ENCODE measurements at regions not wholly inside any gene's neighbourhood (a gene's known extent, or its start where the extent isn't known, plus 50 kb on each side); places are given as distances from the start of the nearest gene placed in this dataset.

DNA sequence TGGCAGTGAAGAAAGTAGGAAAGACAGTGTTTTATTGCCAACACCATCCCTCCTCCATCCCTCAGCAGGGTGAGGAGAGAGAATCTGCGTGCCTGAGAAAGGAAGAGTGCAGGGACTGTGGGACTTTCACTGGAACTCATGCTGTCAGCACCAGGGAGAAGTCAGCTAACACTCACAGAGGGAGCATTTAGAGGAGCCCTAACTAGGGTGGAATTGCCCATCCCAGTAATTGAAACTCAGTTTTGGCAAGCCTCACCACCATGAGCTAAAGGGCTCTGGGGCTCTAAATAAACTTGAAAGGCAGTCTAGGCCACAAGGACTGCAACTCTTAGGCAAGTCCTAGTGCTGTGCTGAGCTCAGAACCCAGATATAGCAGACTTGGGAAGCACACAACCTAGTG is 622.3 kb downstream of the SEMA5A start:
- FAIRE-seq: no peak
- Histone ChIP-seq H3K4me2 (ENCODE audit: insufficient read depth, low read length) (no peak overlapping the region), H2AFZ (ENCODE audit: low read depth, low read length) (no peak overlapping the region), H4K20me1 (replicated peaks; ENCODE audit: control insufficient read depth, extremely low read depth, insufficient read depth, low read length) (no peaks in the 10 kb centered on the region), H3K9ac (replicated peaks; ENCODE audit: extremely low read depth, insufficient read depth, low read length) (no peak overlapping the region), H3K4me1 (ENCODE audit: control insufficient read depth, extremely low read depth, insufficient read depth, low read length) (no peaks in the 10 kb centered on the region), H3K36me3 (ENCODE audit: control insufficient read depth in 2 of 2, extremely low read depth in 1 of 2, insufficient read depth in 2 of 2, low read length in 2 of 2) (no peaks in the 10 kb centered on the region), H3K9me1 (replicated peaks; ENCODE audit: control insufficient read depth, extremely low read depth, insufficient read depth, low read length) (no peaks in the 10 kb centered on the region), H3K9me3 (replicated peaks; ENCODE audit: control insufficient read depth, insufficient read depth, low read length) (no peaks in the 10 kb centered on the region), H3K27me3 (ENCODE audit: control insufficient read depth in 2 of 2, insufficient read depth in 2 of 2, low read length in 2 of 2) (no peaks in the 10 kb centered on the region), H3K4me3 (replicated peaks in 1 of 3; ENCODE audit: insufficient read depth in 1 of 3, low read depth in 1 of 3, low read length in 3 of 3) (no peak overlapping the region), H3K79me2 (ENCODE audit: control insufficient read depth, insufficient read depth, low read length) (no peaks in the 10 kb centered on the region), H3K27ac (ENCODE audit: insufficient read depth, low read depth, low read length) (no peak overlapping the region)
- DNase-seq (ENCODE audit: low read depth, low spot score): no peak
- intact Hi-C loops (cut with micrococcal nuclease) (loop anchor here (5.0 kb wide), 1 partner anchor 464 kb away; no protein-coding TSS in a partner anchor), dilution Hi-C loops (cut with MboI; ENCODE audit: extremely low pct_ligation_motif_present, low sequenced_read_pairs) (no loop called here)
- CTCF ChIA-PET: interaction anchor here (2.3 kb wide), 1 partner anchor 16 kb away, joined by 7 read pairs; no protein-coding TSS in a partner anchor
- TF ChIP-seq, protein P1, sequence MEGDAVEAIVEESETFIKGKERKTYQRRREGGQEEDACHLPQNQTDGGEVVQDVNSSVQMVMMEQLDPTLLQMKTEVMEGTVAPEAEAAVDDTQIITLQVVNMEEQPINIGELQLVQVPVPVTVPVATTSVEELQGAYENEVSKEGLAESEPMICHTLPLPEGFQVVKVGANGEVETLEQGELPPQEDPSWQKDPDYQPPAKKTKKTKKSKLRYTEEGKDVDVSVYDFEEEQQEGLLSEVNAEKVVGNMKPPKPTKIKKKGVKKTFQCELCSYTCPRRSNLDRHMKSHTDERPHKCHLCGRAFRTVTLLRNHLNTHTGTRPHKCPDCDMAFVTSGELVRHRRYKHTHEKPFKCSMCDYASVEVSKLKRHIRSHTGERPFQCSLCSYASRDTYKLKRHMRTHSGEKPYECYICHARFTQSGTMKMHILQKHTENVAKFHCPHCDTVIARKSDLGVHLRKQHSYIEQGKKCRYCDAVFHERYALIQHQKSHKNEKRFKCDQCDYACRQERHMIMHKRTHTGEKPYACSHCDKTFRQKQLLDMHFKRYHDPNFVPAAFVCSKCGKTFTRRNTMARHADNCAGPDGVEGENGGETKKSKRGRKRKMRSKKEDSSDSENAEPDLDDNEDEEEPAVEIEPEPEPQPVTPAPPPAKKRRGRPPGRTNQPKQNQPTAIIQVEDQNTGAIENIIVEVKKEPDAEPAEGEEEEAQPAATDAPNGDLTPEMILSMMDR (IDR thresholded peaks at IDR 0.05; ENCODE audit: extremely low read depth in 1 of 2, insufficient read depth in 1 of 2, low read depth in 1 of 2, low read length in 2 of 2): no peak
- TF ChIP-seq, protein P2, sequence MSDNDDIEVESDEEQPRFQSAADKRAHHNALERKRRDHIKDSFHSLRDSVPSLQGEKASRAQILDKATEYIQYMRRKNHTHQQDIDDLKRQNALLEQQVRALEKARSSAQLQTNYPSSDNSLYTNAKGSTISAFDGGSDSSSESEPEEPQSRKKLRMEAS (IDR thresholded peaks at IDR 0.05; ENCODE audit: insufficient read depth, insufficient read length): no peak
- TF ChIP-seq EZH2 (IDR thresholded peaks at IDR 0.05; ENCODE audit: borderline replicate concordance, low read depth, low read length, severe bottlenecking) (no peak), GATA2 (IDR thresholded peaks at IDR 0.05; ENCODE audit: insufficient read depth, insufficient read length, low read depth, low read length) (no peak), POLR2A (IDR thresholded peaks at IDR 0.05; ENCODE audit: low read depth, low read length) (no peak), JUN (IDR thresholded peaks at IDR 0.05; ENCODE audit: borderline replicate concordance, insufficient read depth, insufficient read length, low read depth) (no peak), MYC (IDR thresholded peaks at IDR 0.05; ENCODE audit: low read depth, low read length) (no peak), POLR2AphosphoS5 (IDR thresholded peaks at IDR 0.05; ENCODE audit: insufficient read depth, low read depth, low read length) (no peak), FOS (IDR thresholded peaks at IDR 0.05; ENCODE audit: borderline replicate concordance, insufficient read depth, low read length) (no peak)
- POLR2A ChIA-PET: no interaction called here
- BruUV-seq (replicated peaks): no TSS peak

Measured in endothelial cell of umbilical vein (primary cell).